ENCODE measurements at regions not wholly inside any gene's neighbourhood (a gene's known extent, or its start where the extent isn't known, plus 50 kb on each side); places are given as distances from the start of the nearest gene placed in this dataset.
A peak's percentile ranks its signal among the peaks of the same experiment; 100 is the strongest.

DNA sequence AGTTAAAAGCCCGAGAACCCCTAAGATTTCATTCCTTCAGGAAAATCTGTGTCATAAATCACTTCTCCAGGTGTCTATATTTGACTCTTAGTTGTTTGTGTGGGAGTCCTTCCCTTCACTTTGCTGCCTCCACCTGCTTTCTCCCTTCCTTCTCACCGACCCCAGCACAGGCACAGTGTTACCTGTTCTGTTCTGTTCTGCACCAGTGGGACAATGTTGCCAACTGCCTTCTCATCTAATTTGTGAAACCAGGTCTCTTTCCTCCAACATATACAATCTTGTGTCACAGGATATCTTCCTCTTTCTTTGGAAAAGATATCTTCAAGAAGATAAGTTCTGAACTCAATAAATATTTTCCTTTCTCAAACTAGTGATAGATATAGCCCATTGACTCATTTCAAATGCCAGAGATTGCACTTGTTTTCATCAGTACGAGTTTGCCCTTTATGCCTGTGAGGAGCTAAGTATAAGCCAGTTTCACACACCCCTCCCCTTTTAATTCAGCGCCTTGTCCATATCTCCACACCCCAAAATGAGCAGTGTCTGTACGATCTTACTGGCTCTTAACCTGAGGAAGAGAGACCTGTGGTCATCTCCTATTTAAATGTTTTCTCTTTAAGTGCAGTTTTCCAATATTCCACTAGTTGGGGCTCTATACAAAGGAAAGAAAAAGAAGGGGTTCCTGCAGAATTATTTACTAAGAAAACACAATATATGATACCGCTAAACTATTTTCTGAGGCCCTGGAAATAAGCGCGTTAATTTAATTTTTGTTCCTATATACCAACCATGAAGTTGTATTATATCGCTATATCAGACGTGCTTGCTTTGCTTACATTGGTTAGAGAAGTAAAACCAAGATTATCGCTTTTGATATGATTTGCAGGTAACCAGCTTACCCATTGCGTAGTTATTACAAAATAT lies 81.6 kb upstream of the PREP start:
- intact Hi-C loops (cut with DNase I), result loop anchor here in 1 of 2 donors (10.0 kb wide), 1 partner anchor 820 kb away; no protein-coding TSS in a partner anchor
- Histone ChIP-seq H3K4me1 (ENCODE audit: control insufficient read depth in 1 of 2, insufficient read depth in 2 of 2, low read length in 2 of 2) (peaks cover 0 to 2% of the 10 kb centered on the region in 2 donors), H3K4me3 (ENCODE audit: low read length in 2 of 2) (no peak overlapping the region), H3K27ac (ENCODE audit: low read depth in 1 of 2, low read length in 2 of 2) (no peak overlapping the region), H3K36me3 (ENCODE audit: control insufficient read depth in 1 of 2, insufficient read depth in 2 of 2, low read length in 1 of 2) (no peaks in the 10 kb centered on the region), H3K27me3 (ENCODE audit: control insufficient read depth in 1 of 2, insufficient read depth in 2 of 2, low read length in 1 of 2) (no peaks in the 10 kb centered on the region), H3K9me3 (ENCODE audit: control insufficient read depth, low read length) (no peaks in the 10 kb centered on the region)
- ATAC-seq (ENCODE audit: low FRiP score) (peak; percentile 70), DNase-seq (no peak)
- 32 to 34% methylated on average over 12 of the region's 12 CpGs for WGBS, 2 donors

DNA sequence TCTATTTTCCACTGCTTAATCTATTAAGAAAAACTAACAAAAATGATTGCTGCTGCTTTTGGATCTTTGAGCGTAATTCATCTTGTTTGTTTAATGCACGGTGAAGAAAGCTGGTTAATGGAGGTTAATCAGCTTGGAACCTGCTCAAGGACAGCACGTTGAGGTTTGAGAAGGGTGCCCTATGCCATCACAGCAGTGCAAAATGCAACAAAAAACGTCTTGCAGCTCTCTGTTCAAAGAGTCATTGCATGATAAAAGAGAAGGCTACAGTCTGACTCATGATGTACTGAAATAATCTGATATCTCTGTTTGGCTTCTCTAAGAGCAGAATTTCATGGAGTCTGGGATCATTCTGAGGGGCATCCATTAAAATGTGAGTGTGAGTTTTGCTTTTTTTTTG lies 80.6 kb upstream of the PREP start:
- Histone ChIP-seq H3K27me3 (ENCODE audit: control insufficient read depth in 1 of 2, insufficient read depth in 2 of 2, low read length in 1 of 2) (no peaks in the 10 kb centered on the region), H3K4me3 (ENCODE audit: low read length in 2 of 2) (no peak overlapping the region), H3K27ac (ENCODE audit: low read depth in 1 of 2, low read length in 2 of 2) (no peak overlapping the region), H3K36me3 (ENCODE audit: control insufficient read depth in 1 of 2, insufficient read depth in 2 of 2, low read length in 1 of 2) (no peaks in the 10 kb centered on the region), H3K9me3 (ENCODE audit: control insufficient read depth, low read length) (no peaks in the 10 kb centered on the region), H3K4me1 (ENCODE audit: control insufficient read depth in 1 of 2, insufficient read depth in 2 of 2, low read length in 2 of 2) (peaks cover 0 to 2% of the 10 kb centered on the region in 2 donors)
- ATAC-seq (ENCODE audit: low FRiP score) (no peak), DNase-seq (no peak)
- WGBS, 2 donors, result 40 to 43% methylated on average over 4 of the region's 4 CpGs
- intact Hi-C loops (cut with DNase I), result loop anchor here in 1 of 2 donors (10.0 kb wide), 1 partner anchor 821 kb away; no protein-coding TSS in a partner anchor

DNA sequence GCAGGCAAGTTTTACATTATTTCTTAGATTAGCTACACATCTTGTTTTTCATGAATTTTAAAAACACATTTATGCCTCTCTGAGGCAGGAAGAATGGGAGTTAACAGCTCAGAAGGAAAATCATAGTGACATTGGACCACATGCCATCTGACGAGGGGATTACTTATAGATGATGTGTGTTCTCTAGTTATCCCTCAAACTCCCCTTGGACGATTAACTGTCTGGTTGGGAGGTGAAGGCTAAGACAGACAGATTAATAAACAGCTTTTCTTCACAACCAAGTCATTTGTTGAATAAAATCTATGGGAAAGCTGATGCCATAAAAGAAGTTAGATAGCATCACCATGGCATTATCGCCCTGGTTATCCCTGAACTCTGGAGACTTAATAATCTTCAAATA lies 80.0 kb upstream of the PREP start:
- intact Hi-C loops (cut with DNase I), result loop anchor here in 1 of 2 donors (10.0 kb wide), 1 partner anchor 822 kb away; no protein-coding TSS in a partner anchor
- Histone ChIP-seq H3K27ac (ENCODE audit: low read depth in 1 of 2, low read length in 2 of 2) (no peak overlapping the region), H3K36me3 (ENCODE audit: control insufficient read depth in 1 of 2, insufficient read depth in 2 of 2, low read length in 1 of 2) (no peaks in the 10 kb centered on the region), H3K9me3 (ENCODE audit: control insufficient read depth, low read length) (no peaks in the 10 kb centered on the region), H3K27me3 (ENCODE audit: control insufficient read depth in 1 of 2, insufficient read depth in 2 of 2, low read length in 1 of 2) (no peaks in the 10 kb centered on the region), H3K4me1 (ENCODE audit: control insufficient read depth in 1 of 2, insufficient read depth in 2 of 2, low read length in 2 of 2) (peaks cover 0 to 2% of the 10 kb centered on the region in 2 donors), H3K4me3 (ENCODE audit: low read length in 2 of 2) (no peak overlapping the region)
- DNase-seq (no peak), ATAC-seq (ENCODE audit: low FRiP score) (no peak)
- WGBS, 2 donors, result 83% methylated on average over 3 of the region's 3 CpGs

DNA sequence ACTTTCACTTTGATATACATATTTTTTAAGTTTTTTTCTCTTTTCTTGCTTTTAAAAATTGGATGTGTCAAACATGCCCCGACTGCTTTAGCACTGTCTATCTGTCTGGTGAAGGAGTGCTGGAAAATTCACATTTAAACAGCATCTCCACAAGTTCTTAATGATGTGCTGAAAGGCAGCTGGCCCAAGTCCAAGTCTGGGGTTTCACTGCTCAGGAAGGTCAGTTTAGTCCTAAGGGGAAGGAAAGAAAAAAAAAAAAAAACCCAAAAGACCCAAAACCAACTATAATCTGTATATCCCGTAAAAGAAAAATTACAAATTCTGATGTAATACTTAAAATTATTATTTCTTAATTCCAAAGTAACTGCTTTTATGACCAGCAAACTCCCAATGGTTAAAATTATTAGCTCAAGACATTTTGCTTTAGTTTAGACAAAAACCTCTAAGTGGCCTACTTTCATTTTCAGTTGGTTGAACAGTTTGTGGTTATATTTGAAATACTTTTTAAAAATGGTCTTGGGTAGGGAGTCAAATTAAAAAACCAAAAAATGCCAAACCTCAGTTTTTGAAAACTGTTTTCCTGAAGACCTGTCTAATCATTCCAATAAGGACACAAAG lies 79.5 kb upstream of the PREP start:
- H3K27me3 ChIP-seq (ENCODE audit: control insufficient read depth in 1 of 2, insufficient read depth in 2 of 2, low read length in 1 of 2), result no peaks in the 10 kb centered on the region
- no peaks in the 10 kb centered on the region for H3K36me3 ChIP-seq (ENCODE audit: control insufficient read depth in 1 of 2, insufficient read depth in 2 of 2, low read length in 1 of 2)
- no peak overlapping the region for H3K4me3 ChIP-seq (ENCODE audit: low read length in 2 of 2)
- H3K4me1 ChIP-seq (ENCODE audit: control insufficient read depth in 1 of 2, insufficient read depth in 2 of 2, low read length in 2 of 2), result peaks cover 0 to 2% of the 10 kb centered on the region in 2 donors
- DNase-seq (peak in 1 of 2 donors; percentile 61), ATAC-seq (ENCODE audit: low FRiP score) (no peak)
- H3K27ac ChIP-seq (ENCODE audit: low read depth in 1 of 2, low read length in 2 of 2), result no peak overlapping the region
- no peaks in the 10 kb centered on the region for H3K9me3 ChIP-seq (ENCODE audit: control insufficient read depth, low read length)
- WGBS, 2 donors, result 31 to 36% methylated on average over 2 of the region's 2 CpGs
- intact Hi-C loops (cut with DNase I), result loop anchor here in 1 of 2 donors (10.0 kb wide), 1 partner anchor 822 kb away; no protein-coding TSS in a partner anchor

DNA sequence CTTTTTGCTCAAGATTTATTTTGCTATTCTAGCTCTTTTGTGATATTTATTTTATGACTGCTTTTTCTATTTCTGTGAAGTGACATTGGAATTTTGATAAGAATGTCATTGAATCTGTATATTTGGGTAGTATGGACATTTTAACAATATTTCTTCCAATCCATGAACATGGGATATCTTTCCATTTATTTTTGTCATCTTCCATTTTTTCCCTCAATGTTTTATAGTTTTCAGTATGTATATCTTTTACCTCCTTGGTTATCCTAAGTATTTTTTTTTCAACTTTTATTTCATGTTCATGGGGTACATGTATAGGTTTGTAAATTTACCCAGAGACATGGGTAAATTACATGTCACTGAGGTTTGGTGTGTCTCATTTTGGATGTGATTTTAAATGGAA lies 74.1 kb upstream of the PREP start:
- H3K4me1 ChIP-seq (ENCODE audit: control insufficient read depth in 1 of 2, insufficient read depth in 2 of 2, low read length in 2 of 2), result peaks cover 0 to 2% of the 10 kb centered on the region in 2 donors
- H3K36me3 ChIP-seq (ENCODE audit: control insufficient read depth in 1 of 2, insufficient read depth in 2 of 2, low read length in 1 of 2), result no peaks in the 10 kb centered on the region
- DNase-seq, result no peak
- H3K27ac ChIP-seq (ENCODE audit: low read depth in 1 of 2, low read length in 2 of 2), result no peak overlapping the region
- H3K9me3 ChIP-seq (ENCODE audit: control insufficient read depth, low read length), result no peaks in the 10 kb centered on the region
- peaks cover 0 to 1% of the 10 kb centered on the region in 2 donors for H3K27me3 ChIP-seq (ENCODE audit: control insufficient read depth in 1 of 2, insufficient read depth in 2 of 2, low read length in 1 of 2)
- intact Hi-C loops (cut with DNase I), result no loop called here
- H3K4me3 ChIP-seq (ENCODE audit: low read length in 2 of 2), result no peak overlapping the region
- no peak for ATAC-seq (ENCODE audit: low FRiP score)

DNA sequence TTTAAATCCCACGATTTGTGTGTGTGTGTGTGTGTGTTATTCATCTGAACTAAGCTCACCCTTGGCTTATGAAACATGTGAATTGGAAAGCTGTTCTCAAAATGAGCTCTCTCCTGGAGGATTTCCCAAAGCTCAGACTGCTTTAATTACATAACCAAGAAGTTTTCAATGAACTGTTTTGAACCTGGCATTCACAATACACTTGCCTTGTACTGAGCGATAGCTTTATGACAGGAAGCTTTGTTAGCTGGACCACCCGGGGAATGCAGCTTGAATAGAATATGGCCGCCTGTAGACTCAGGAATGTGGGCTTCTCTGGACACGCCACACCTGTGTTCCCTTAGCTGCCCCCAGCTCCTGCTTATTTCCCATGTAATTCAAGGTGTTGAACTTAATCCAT lies 71.4 kb upstream of the PREP start:
- DNase-seq (no peak), ATAC-seq (ENCODE audit: low FRiP score) (no peak)
- Histone ChIP-seq H3K4me3 (ENCODE audit: low read length in 2 of 2) (no peak overlapping the region), H3K27ac (ENCODE audit: low read depth in 1 of 2, low read length in 2 of 2) (no peak overlapping the region), H3K9me3 (ENCODE audit: control insufficient read depth, low read length) (no peaks in the 10 kb centered on the region), H3K27me3 (ENCODE audit: control insufficient read depth in 1 of 2, insufficient read depth in 2 of 2, low read length in 1 of 2) (peaks cover 0 to 1% of the 10 kb centered on the region in 2 donors), H3K4me1 (ENCODE audit: control insufficient read depth in 1 of 2, insufficient read depth in 2 of 2, low read length in 2 of 2) (no peaks in the 10 kb centered on the region), H3K36me3 (ENCODE audit: control insufficient read depth in 1 of 2, insufficient read depth in 2 of 2, low read length in 1 of 2) (no peaks in the 10 kb centered on the region)
- WGBS, 2 donors, result 58 to 60% methylated on average over 5 of the region's 5 CpGs
- intact Hi-C loops (cut with DNase I), result no loop called here

DNA sequence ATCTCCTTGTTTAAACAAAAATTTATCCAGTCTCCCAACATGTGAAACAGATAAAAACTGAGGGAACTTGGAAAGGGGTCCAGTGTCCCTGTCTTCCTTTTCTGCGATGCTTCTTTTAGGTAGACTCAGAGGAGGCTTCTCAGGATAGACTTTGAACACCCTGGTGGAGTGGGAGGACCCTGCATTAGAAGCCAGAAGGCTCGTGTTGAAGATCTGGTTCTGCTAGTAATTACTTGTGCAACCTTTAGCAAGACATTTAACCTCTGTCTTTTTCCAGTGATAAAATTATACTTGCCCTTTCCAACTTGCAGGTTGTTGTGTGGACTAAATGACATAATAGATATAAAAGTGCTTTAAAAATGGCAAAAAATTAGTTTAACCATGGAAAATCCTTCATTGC lies 67.1 kb upstream of the PREP start:
- intact Hi-C loops (cut with DNase I), result no loop called here

DNA sequence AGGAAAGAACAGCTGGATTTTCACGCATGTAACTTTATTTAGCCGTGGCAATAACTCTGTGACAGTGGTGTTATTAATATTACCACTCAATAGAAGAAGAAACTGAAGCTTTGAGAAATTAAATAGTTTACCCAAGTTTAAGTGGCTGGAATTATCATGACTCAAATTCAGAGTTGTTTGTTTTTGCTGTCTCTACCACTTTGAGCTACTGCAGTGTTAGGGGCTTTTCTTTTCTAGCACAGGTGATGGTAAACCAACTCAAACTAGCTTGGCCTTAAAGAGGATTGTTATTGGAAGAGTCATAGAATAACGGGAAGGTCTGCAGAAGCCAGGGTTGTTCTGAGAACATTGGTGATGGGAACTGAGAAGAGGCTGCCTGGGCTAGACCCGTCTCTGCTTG lies 66.0 kb upstream of the PREP start:
- Histone ChIP-seq H3K9me3 (ENCODE audit: control insufficient read depth, low read length) (peaks cover 6% of the 10 kb centered on the region), H3K4me1 (ENCODE audit: control insufficient read depth in 1 of 2, insufficient read depth in 2 of 2, low read length in 2 of 2) (no peaks in the 10 kb centered on the region), H3K4me3 (ENCODE audit: low read length in 2 of 2) (no peak overlapping the region), H3K27ac (ENCODE audit: low read depth in 1 of 2, low read length in 2 of 2) (no peak overlapping the region), H3K27me3 (ENCODE audit: control insufficient read depth in 1 of 2, insufficient read depth in 2 of 2, low read length in 1 of 2) (no peaks in the 10 kb centered on the region), H3K36me3 (ENCODE audit: control insufficient read depth in 1 of 2, insufficient read depth in 2 of 2, low read length in 1 of 2) (no peaks in the 10 kb centered on the region)
- 66 to 70% methylated on average over 4 of the region's 4 CpGs for WGBS, 2 donors
- no peak for ATAC-seq (ENCODE audit: low FRiP score)
- intact Hi-C loops (cut with DNase I), result no loop called here
- DNase-seq, result no peak

More for the DNA sequence above, 67.1 kb upstream of the PREP start:
- Histone ChIP-seq H3K4me3 (ENCODE audit: low read length in 2 of 2) (no peak overlapping the region), H3K27me3 (ENCODE audit: control insufficient read depth in 1 of 2, insufficient read depth in 2 of 2, low read length in 1 of 2) (no peaks in the 10 kb centered on the region), H3K9me3 (ENCODE audit: control insufficient read depth, low read length) (peaks cover 6% of the 10 kb centered on the region), H3K27ac (ENCODE audit: low read depth in 1 of 2, low read length in 2 of 2) (no peak overlapping the region), H3K36me3 (ENCODE audit: control insufficient read depth in 1 of 2, insufficient read depth in 2 of 2, low read length in 1 of 2) (no peaks in the 10 kb centered on the region), H3K4me1 (ENCODE audit: control insufficient read depth in 1 of 2, insufficient read depth in 2 of 2, low read length in 2 of 2) (no peaks in the 10 kb centered on the region)
- ATAC-seq (ENCODE audit: low FRiP score), result no peak
- DNase-seq, result no peak
- 55 to 58% methylated on average over 2 of the region's 2 CpGs for WGBS, 2 donors

All from aorta (tissue), 5 donors.